KMS-11 (cell line): ENCODE measurements at regions not wholly inside any gene's neighbourhood (a gene's known extent, or its start where the extent isn't known, plus 50 kb on each side); places are given as distances from the start of the nearest gene placed in this dataset.

Experiments
- H2AFZ ChIP-seq: fragments of 200-600 bp; sonication (generic); 2 replicates; pipeline ENCODE4 v1.6.1; 2016; ENCODE audit warnings: antibody characterized with exemption, mixed run types, low read depth
- H3K27ac ChIP-seq: fragments of 200-600 bp; sonication (generic); 2 replicates; pipeline ENCODE4 v1.6.1; 2016; ENCODE audit warnings: mild to moderate bottlenecking, mixed run types
- H3K27me3 ChIP-seq: fragments of 200-600 bp; sonication (generic); 2 replicates; pipeline ENCODE4 v1.6.1; 2017; ENCODE audit warnings: mild to moderate bottlenecking, low read depth, mixed run types, moderate library complexity; ENCODE audit not compliant: insufficient read depth
- H3K36me3 ChIP-seq: fragments of 200-600 bp; sonication (generic); 2 replicates; pipeline ENCODE4 v1.6.1; 2017; ENCODE audit warnings: mild to moderate bottlenecking, mixed run types; ENCODE audit not compliant: insufficient read depth
- H3K4me1 ChIP-seq: fragments of 200-600 bp; sonication (generic); 2 replicates; pipeline ENCODE4 v1.6.1; 2016; ENCODE audit warnings: mild to moderate bottlenecking, low read depth, mixed run types; ENCODE audit not compliant: poor library complexity, severe bottlenecking
- H3K4me2 ChIP-seq: fragments of 200-600 bp; sonication (generic); 2 replicates; pipeline ENCODE4 v1.7.0; 2016; ENCODE audit warnings: mild to moderate bottlenecking, mixed run types
- H3K4me3 ChIP-seq: fragments of 200-600 bp; sonication (generic); IDR thresholded peaks from 2 replicates; pipeline ENCODE4 v1.6.1; 2017; ENCODE audit warnings: low read depth, low read length, mixed read lengths; ENCODE audit not compliant: insufficient read depth
- H3K79me2 ChIP-seq: fragments of 200-600 bp; sonication (generic); 2 replicates; pipeline ENCODE4 v1.6.1; 2016; ENCODE audit warnings: low read depth, mixed run types; ENCODE audit not compliant: insufficient read depth
- H3K9ac ChIP-seq: fragments of 200-600 bp; sonication (generic); 2 replicates; pipeline ENCODE4 v1.6.1; 2016; ENCODE audit warnings: mild to moderate bottlenecking, mixed run types
- H4K20me1 ChIP-seq: fragments of 200-600 bp; sonication (generic); 2 replicates; pipeline ENCODE4 v1.6.1; 2016; ENCODE audit warnings: mild to moderate bottlenecking, mixed run types; ENCODE audit not compliant: insufficient read depth
- CTCF ChIP-seq: fragments of 200-600 bp; sonication (generic); conservative IDR thresholded peaks from 2 replicates; pipeline ENCODE4 v1.6.1; 2017; ENCODE audit warnings: low read depth, mild to moderate bottlenecking, antibody characterized with exemption, low read length, moderate library complexity, mixed read lengths

- Histone ChIP-seq H3K27ac (no peak overlapping the region), H3K9ac (no peak overlapping the region), H3K79me2 (no peaks in the 10 kb centered on the region), H3K27me3 (no peaks in the 10 kb centered on the region), H3K4me3 (no peak overlapping the region), H4K20me1 (no peaks in the 10 kb centered on the region), H2AFZ (no peak overlapping the region), H3K36me3 (no peaks in the 10 kb centered on the region), H3K4me2 (no peak overlapping the region), H3K4me1 (peaks cover 24% of the 10 kb centered on the region)
- no peak for TF ChIP-seq CTCF
Observed at GRCh38 chr3:193874512-193874911, 261.4 kb upstream of the HES1 start.

- Histone ChIP-seq H3K9ac (no peak overlapping the region), H3K4me1 (peaks cover 24% of the 10 kb centered on the region), H2AFZ (no peak overlapping the region), H4K20me1 (no peaks in the 10 kb centered on the region), H3K79me2 (no peaks in the 10 kb centered on the region), H3K36me3 (no peaks in the 10 kb centered on the region), H3K4me2 (no peak overlapping the region), H3K4me3 (no peak overlapping the region), H3K27ac (no peak overlapping the region), H3K27me3 (no peaks in the 10 kb centered on the region)
- no peak for TF ChIP-seq CTCF
Observed at GRCh38 chr3:193874997-193875593, 260.9 kb upstream of the HES1 start.

GRCh38 chr3:193875601-193876321 is 260.2 kb upstream of the HES1 start:
- no peak overlapping the region for H3K4me2 ChIP-seq
- H2AFZ ChIP-seq = no peak overlapping the region
- H3K79me2 ChIP-seq = no peaks in the 10 kb centered on the region
- no peaks in the 10 kb centered on the region for H3K27me3 ChIP-seq
- H3K9ac ChIP-seq = no peak overlapping the region
- no peaks in the 10 kb centered on the region for H4K20me1 ChIP-seq
- no peak overlapping the region for H3K4me3 ChIP-seq
- peaks cover 24% of the 10 kb centered on the region for H3K4me1 ChIP-seq
- no peak for TF ChIP-seq CTCF
- no peak overlapping the region for H3K27ac ChIP-seq
- no peaks in the 10 kb centered on the region for H3K36me3 ChIP-seq

- Histone ChIP-seq H3K79me2 (no peaks in the 10 kb centered on the region), H3K4me3 (no peak overlapping the region), H3K4me1 (peaks cover 5% of the 10 kb centered on the region), H3K27ac (no peak overlapping the region), H3K4me2 (no peak overlapping the region), H4K20me1 (no peaks in the 10 kb centered on the region), H3K36me3 (no peaks in the 10 kb centered on the region), H3K27me3 (no peaks in the 10 kb centered on the region), H2AFZ (no peak overlapping the region), H3K9ac (no peak overlapping the region)
- TF ChIP-seq CTCF = no peak
Observed at GRCh38 chr3:193879099-193879863, 256.7 kb upstream of the HES1 start.
